ENCODE measurements at regions not wholly inside any gene's neighbourhood (a gene's known extent, or its start where the extent isn't known, plus 50 kb on each side); places are given as distances from the start of the nearest gene placed in this dataset.

GRCh38 chr16:80040814-80041213 lies 440.3 kb upstream of the MAF start:
- DNase-seq (ENCODE audit: low read depth), result no peak

- DNase-seq (ENCODE audit: low read depth), result no peak
These were observed 439.9 kb upstream of the MAF start for GRCh38 chr16:80040413-80040812.

- no peak for DNase-seq (ENCODE audit: low read depth)
These were observed 439.2 kb upstream of the MAF start for GRCh38 chr16:80039777-80040176.

- no peak for DNase-seq (ENCODE audit: low read depth)
These were observed 438.0 kb upstream of the MAF start for GRCh38 chr16:80038566-80038965.

- DNase-seq (ENCODE audit: low read depth), result no peak
These were observed 434.6 kb upstream of the MAF start for GRCh38 chr16:80034948-80035663.

GRCh38 chr16:80034469-80034826 lies 433.9 kb upstream of the MAF start:
- no peak for DNase-seq (ENCODE audit: low read depth)

- DNase-seq (ENCODE audit: low read depth), result no peak
These were observed 433.4 kb upstream of the MAF start for GRCh38 chr16:80033783-80034468.

- no peak for DNase-seq (ENCODE audit: low read depth)
These were observed 429.4 kb upstream of the MAF start for GRCh38 chr16:80029761-80030481.

GRCh38 chr16:80029381-80029630 lies 428.8 kb upstream of the MAF start:
- no peak for DNase-seq (ENCODE audit: low read depth)

- no peak for DNase-seq (ENCODE audit: low read depth)
These were observed 428.2 kb upstream of the MAF start for GRCh38 chr16:80028581-80029380.

- DNase-seq (ENCODE audit: low read depth), result no peak
These were observed 426.7 kb upstream of the MAF start for GRCh38 chr16:80027007-80027965.

GRCh38 chr16:80025236-80025635 lies 424.7 kb upstream of the MAF start:
- no peak for DNase-seq (ENCODE audit: low read depth)

- DNase-seq (ENCODE audit: low read depth), result no peak
These were observed 423.9 kb upstream of the MAF start for GRCh38 chr16:80024443-80024842.

- no peak for DNase-seq (ENCODE audit: low read depth)
These were observed 423.3 kb upstream of the MAF start for GRCh38 chr16:80023865-80024264.

GRCh38 chr16:80019395-80019794 lies 418.9 kb upstream of the MAF start:
- no peak for DNase-seq (ENCODE audit: low read depth)

- no peak for DNase-seq (ENCODE audit: low read depth)
These were observed 417.9 kb upstream of the MAF start for GRCh38 chr16:80018466-80018865.

- no peak for DNase-seq (ENCODE audit: low read depth)
These were observed 416.3 kb upstream of the MAF start for GRCh38 chr16:80016731-80017326.

GRCh38 chr16:80015566-80015965 lies 415.0 kb upstream of the MAF start:
- DNase-seq (ENCODE audit: low read depth), result no peak

- no peak for DNase-seq (ENCODE audit: low read depth)
These were observed 413.9 kb upstream of the MAF start for GRCh38 chr16:80014241-80014939.

- no peak for DNase-seq (ENCODE audit: low read depth)
These were observed 412.0 kb upstream of the MAF start for GRCh38 chr16:80012586-80012985.

Data from stimulated activated CD8-positive, alpha-beta memory T cell treated with anti-CD3 and anti-CD28 coated beads, Interleukin-15, amount 100 ng/mL, for 24 hours (primary cell).